HL-60 (cell line): ENCODE measurements at regions not wholly inside any gene's neighbourhood (a gene's known extent, or its start where the extent isn't known, plus 50 kb on each side); places are given as distances from the start of the nearest gene placed in this dataset.

ENCODE experiments used
- DNase-seq, 2 experiments: peaks; one replicate each; pipeline ENCODE4 v3.0.0-alpha.2; 2010 to 2020; ENCODE audit warnings: low read depth in 1 of 2, low spot score in 1 of 2
- H3K27ac ChIP-seq: fragments of 250-450 bp; sonication (Bioruptor Pico); replicated peaks from 2 replicates; pipeline ENCODE4 v1.5.1; 2020; ENCODE audit warnings: mild to moderate bottlenecking, moderate library complexity
- H3K27me3 ChIP-seq: fragments of 250-450 bp; sonication (Bioruptor Pico); 2 replicates; pipeline ENCODE4 v1.5.1; 2021; ENCODE audit warnings: mild to moderate bottlenecking, moderate library complexity; ENCODE audit not compliant: insufficient read depth, poor library complexity, severe bottlenecking
- H3K4me3 ChIP-seq: replicated peaks from 2 replicates; pipeline ENCODE4 v1.5.1; 2011; ENCODE audit warnings: mild to moderate bottlenecking, control low read depth, low read length; ENCODE audit not compliant: insufficient read depth
- CTCF ChIP-seq: IDR thresholded peaks from one replicate; pipeline ENCODE4 v1.5.1; 2011; ENCODE audit warnings: low read length, control low read depth, inconsistent platforms; ENCODE audit not compliant: insufficient read depth
- GABPA ChIP-seq: IDR thresholded peaks from 2 replicates; pipeline ENCODE4 v1.6.1; 2012; ENCODE audit warnings: low read depth
- POLR2AphosphoS5 ChIP-seq: IDR thresholded peaks from 2 replicates; pipeline ENCODE4 v1.6.1; 2012; ENCODE audit warnings: low read depth
- REST ChIP-seq: IDR thresholded peaks from 2 replicates; pipeline ENCODE4 v1.6.1; 2012; ENCODE audit warnings: low read depth; ENCODE audit not compliant: insufficient replicate concordance
- SPI1 ChIP-seq: IDR thresholded peaks from 2 replicates; pipeline ENCODE4 v1.6.1; 2012; ENCODE audit warnings: low read depth, mild to moderate bottlenecking, borderline replicate concordance

DNA sequence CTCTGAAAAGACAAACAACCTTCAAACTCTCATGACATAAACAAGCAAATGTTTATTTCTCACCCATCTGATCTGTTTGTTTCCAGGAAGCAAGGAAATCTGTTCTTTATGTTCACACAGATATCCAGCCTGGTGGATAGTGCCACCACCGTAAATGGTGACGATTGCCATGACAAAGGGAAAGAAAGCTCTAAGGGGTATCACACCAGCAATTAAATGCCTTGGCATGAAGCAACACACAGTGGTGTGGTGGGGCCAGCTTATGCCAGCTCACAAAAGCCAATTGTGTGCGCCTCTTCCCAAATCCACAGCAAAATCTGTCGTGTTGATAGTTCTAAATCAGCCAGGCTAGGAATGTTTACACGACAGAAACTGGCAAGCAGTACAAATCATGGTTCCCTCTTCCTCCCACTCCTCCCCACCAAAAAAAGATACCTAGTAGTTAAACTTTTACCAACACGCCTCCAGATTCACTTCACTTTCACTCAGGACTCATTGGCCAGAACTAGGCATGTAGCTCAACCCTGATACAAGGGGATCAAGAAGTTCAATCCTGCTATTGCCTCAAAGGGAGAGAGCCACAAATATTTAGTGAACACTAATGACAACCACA lies 189.2 kb upstream of the SLCO3A1 start:
- no peak for TF ChIP-seq SPI1
- TF ChIP-seq REST, result no peak
- no peak for TF ChIP-seq GABPA
- Histone ChIP-seq H3K27me3 (peaks cover 3% of the 10 kb centered on the region), H3K4me3 (no peak overlapping the region), H3K27ac (no peak overlapping the region)
- no peak for DNase-seq

DNA sequence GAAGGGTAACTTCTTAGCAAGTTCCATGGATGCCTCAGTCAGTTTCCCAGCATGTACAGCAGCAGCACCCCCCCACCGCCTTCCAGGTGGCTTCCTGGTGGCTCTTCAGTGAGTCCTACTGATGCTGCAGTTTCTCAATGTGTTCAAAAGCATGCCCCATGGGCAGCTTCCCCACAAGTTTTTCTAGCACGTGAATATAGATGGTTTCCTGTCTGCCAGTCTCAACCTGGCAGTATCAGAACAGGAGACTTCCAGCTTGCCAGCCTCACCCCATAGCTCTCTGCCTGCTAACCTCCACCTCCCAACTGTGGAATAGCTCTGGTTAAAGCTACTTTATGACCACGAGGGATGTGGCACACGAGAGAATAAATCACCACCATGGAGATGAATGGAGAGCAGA lies 188.3 kb upstream of the SLCO3A1 start:
- DNase-seq, result no peak
- H3K27ac ChIP-seq, result no peak overlapping the region
- TF ChIP-seq SPI1 (no peak), GABPA (no peak), POLR2AphosphoS5 (no peak), CTCF (no peak)
- peaks cover 3% of the 10 kb centered on the region for H3K27me3 ChIP-seq
- no peak overlapping the region for H3K4me3 ChIP-seq

GRCh38 chr15:91668370-91668769 lies 185.1 kb upstream of the SLCO3A1 start:
- H3K27me3 ChIP-seq, result peaks cover 3% of the 10 kb centered on the region

More at GRCh38 chr15:91668370-91668769, 185.1 kb upstream of the SLCO3A1 start:
- no peak for DNase-seq
- no peak for TF ChIP-seq REST
- TF ChIP-seq CTCF, result no peak
- no peak for TF ChIP-seq GABPA
- no peak for TF ChIP-seq SPI1
- no peak for TF ChIP-seq POLR2AphosphoS5
- H3K4me3 ChIP-seq, result no peak overlapping the region
- H3K27ac ChIP-seq, result no peak overlapping the region
